Cardiac fibroblast (primary cell): ENCODE measurements at regions not wholly inside any gene's neighbourhood (a gene's known extent, or its start where the extent isn't known, plus 50 kb on each side); places are given as distances from the start of the nearest gene placed in this dataset.

Experiments
- DNase-seq, 2 donors: peaks; one replicate each; pipeline versions ENCODE4 v3.0.0 to v3.0.0-alpha.2; 2010; ENCODE audit warnings: low read depth in 2 of 2
- H3K4me3 ChIP-seq, 2 donors: replicated peaks in 1 of 2; 1 replicate in 1 of 2; 2 replicates in 1 of 2; pipeline ENCODE4 v1.5.1; 2011; ENCODE audit warnings: low read depth in 2 of 2, low read length in 2 of 2, mild to moderate bottlenecking in 2 of 2, moderate library complexity in 1 of 2
- TF ChIP-seq, protein P1 (sequence below): IDR thresholded peaks from one replicate; pipeline ENCODE4 v1.5.1; 2011; ENCODE audit warnings: low read depth, mild to moderate bottlenecking, low read length, inconsistent platforms

DNA sequence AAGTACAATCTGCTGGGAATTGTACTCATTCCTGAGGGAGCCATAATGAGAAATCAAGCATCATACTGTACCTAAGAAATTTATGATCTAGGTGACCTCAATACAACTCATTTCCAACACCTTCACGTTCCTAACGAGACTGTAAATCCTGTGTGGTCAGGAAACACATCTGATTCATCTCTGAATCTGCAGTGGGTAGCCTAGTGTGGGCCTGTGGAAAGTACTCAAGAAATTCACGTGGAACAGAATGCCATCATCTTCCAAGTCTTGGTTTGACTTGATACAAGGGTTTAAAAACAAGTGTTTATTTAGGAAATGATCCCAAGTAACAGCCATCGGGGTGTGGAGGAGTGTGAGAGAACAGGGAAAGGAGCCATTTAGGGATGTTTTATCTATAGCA lies 568.9 kb downstream of the EDEM1 start:
- H3K4me3 ChIP-seq = no peak overlapping the region
- DNase-seq = no peak
- TF ChIP-seq, protein P1, sequence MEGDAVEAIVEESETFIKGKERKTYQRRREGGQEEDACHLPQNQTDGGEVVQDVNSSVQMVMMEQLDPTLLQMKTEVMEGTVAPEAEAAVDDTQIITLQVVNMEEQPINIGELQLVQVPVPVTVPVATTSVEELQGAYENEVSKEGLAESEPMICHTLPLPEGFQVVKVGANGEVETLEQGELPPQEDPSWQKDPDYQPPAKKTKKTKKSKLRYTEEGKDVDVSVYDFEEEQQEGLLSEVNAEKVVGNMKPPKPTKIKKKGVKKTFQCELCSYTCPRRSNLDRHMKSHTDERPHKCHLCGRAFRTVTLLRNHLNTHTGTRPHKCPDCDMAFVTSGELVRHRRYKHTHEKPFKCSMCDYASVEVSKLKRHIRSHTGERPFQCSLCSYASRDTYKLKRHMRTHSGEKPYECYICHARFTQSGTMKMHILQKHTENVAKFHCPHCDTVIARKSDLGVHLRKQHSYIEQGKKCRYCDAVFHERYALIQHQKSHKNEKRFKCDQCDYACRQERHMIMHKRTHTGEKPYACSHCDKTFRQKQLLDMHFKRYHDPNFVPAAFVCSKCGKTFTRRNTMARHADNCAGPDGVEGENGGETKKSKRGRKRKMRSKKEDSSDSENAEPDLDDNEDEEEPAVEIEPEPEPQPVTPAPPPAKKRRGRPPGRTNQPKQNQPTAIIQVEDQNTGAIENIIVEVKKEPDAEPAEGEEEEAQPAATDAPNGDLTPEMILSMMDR = no peak

DNA sequence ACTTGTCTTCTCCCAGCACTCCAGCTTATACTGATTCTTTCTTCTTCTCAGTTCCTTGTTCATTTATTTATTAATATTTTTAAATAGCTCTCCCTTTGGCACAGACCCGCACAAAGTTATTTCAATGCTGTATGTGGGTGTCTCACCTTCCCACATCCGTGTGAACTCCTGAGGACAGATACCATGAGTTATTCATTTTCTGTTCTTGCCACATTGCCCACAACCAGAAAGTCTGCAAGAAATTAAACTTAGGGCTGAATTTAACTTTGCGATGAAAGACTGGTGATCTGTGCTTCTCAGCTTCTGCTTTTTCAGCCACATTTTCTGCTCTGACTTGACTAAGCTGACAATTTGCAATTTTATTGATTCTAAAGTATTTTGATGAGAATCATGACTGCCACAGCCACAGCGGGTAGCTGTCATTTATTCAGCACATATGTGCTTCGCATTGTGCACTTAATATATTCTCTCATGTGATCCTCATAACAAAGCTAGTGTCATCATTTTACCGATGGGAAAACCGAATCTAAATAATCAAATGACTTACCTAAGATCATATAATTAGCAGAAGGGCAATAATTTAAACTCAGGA lies 569.8 kb downstream of the EDEM1 start:
- TF ChIP-seq, protein P1 = no peak
- H3K4me3 ChIP-seq = no peak overlapping the region
- DNase-seq = no peak

DNA sequence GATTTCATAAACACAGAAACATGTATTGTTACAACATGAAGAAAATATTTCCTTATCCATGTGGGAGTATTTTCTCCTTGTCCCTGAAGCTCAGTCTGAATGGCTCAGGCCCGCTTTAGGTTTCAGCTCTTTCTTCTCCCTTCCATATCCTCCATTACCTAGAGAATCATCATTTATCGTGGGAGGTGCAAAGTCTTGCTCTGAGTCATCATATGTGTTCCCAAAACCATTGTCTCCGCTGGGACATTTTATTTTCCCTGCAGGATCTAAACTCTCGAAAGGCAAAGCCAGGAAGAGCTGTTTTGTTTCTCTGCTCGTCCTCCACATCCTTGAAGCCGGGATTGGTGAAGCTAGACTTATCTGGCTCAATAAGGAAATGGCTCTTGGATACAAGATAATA lies 571.2 kb downstream of the EDEM1 start:
- TF ChIP-seq, protein P1 = no peak
- no peak overlapping the region for H3K4me3 ChIP-seq
- no peak for DNase-seq

DNA sequence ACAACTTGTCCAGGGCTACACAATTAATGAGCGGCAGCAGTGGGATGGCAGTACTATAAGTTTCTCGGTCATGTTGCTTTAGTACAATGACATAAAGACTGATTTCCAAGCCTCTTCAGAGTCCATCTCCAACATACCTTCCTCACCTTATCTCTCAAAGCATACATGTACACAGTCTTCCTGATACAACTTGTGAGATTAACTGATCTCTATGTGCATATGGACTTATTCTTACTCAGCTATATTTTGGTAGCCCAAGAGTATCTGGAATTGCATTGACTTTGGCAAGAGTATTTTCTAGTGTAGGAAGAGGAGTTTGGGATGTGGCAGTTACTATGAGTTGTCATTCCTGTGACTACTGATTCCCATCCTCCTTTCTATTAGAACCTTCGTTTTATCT lies 575.0 kb downstream of the EDEM1 start:
- DNase-seq = no peak
- TF ChIP-seq, protein P1 = no peak
- no peak overlapping the region for H3K4me3 ChIP-seq

DNA sequence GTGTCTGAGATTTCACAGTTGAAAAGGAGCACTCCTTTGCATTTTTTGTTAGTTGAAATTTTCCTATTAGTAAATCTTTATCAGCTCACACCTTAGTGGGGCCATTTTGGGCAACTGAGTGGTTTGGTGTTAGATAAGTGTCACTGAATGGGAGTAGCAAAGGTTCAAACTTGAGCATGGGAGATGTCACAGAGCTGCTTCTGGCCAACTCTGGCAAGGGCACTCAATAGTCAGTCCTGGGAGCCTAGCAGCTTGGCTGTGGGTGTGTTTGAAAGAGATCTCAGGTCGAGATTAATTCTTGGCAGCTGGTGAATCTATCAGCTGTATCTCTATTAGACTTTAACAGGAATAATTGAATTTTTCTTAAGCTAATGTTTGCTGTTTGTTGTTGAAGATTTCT lies 579.3 kb downstream of the EDEM1 start:
- H3K4me3 ChIP-seq = no peak overlapping the region
- TF ChIP-seq, protein P1 = no peak
- no peak for DNase-seq

DNA sequence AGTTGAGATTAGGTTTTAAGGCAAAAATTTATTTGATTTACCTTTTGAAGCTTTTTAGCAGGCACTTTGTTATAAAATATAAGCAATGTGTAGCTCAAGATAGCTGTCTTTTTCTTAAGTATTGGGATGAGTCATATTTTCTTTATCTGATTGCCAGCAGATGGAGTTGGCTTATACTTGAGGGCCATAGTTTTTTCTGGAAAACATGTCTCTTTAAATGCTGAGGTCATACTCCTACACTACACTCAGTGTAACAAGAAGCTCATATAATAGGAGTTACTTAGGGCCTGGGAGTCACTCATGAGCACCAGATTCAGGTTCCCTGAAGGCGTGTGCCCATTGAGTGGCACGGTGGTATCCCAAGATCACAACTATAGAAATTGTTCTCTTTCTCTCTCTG lies 579.8 kb downstream of the EDEM1 start:
- no peak for DNase-seq
- TF ChIP-seq, protein P1 = no peak
- no peak overlapping the region for H3K4me3 ChIP-seq

DNA sequence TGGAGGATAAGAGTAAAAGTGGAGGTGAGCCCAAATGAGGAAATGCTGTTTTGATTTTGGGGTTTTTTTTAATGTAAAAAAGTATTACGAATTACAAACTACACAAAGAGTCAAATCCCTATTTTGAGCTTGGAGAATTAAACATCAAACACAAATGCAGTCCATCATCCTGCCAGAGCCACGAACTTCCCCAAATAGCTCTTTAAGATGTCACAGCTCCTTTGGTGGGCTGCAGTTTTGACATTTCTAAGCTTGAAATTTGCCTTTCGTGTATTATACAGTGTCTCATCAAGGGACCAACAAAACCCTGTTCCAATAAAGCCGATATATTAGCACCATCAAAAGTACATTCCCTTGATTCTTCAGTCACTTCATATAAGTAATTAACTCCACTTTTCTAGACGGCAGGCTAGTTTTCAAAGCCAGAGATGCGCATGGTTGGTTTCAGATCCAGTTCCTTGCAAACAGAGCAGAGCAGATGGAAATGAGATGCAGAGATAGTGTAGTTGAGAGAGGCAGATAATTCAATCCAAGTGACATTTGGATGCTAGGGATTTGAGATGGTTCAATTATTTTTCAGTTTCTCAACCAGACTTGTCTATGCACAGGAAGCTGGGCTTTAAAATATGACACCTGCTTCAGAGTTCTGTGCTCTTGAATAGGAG lies 580.9 kb downstream of the EDEM1 start:
- TF ChIP-seq, protein P1 = no peak

More for the DNA sequence above, 580.9 kb downstream of the EDEM1 start:
- no peak for DNase-seq
- H3K4me3 ChIP-seq = no peak overlapping the region
